K562 (cell line): ENCODE measurements at regions not wholly inside any gene's neighbourhood (a gene's known extent, or its start where the extent isn't known, plus 50 kb on each side); places are given as distances from the start of the nearest gene placed in this dataset.

Experiments used
- ATAC-seq: fragments of 200-7000 bp; cut with Tn5 transposase; 3 replicates; pipeline ENCODE4 v1.9.1; 2020; ENCODE audit warnings: moderate library complexity
- BruUV-seq: library from RNA; stranded (reverse); fragments of 400-500 nt; replicated peaks from 2 replicates; lab custom pipeline; 2021; lab: Mats Ljungman, UMichigan
- CTCF ChIA-PET: fragments of 300-600 bp; formaldehyde crosslinking; extraction: SDS; loops from one replicate; lab custom pipeline; 2021; ENCODE audit warnings: low intra/inter-chr PET ratio; lab: Yijun Ruan, JAX
- POLR2A ChIA-PET: fragments of 300-600, 350-650 bp; sonication (Branson Sonifier 250); formaldehyde crosslinking; extraction: SDS; loops from one replicate; lab custom pipeline; 2021; ENCODE audit warnings: antibody characterized with exemption, inconsistent platforms; lab: Yijun Ruan, JAX
- DNase-seq, 4 experiments: peaks; one replicate each; pipeline versions ENCODE4 v3.0.0 to v3.0.0-alpha.2; 2011 to 2018; ENCODE audit warnings: low spot score in 3 of 4, mixed read lengths in 3 of 4; ENCODE audit errors: extremely low read depth in 1 of 4
- FAIRE-seq: peaks from 2 replicates; lab custom pipeline; 2011; peaks lifted over from hg19 to GRCh38; lab: Jason Lieb, UNC
- H2AFZ ChIP-seq: 2 replicates; pipeline ENCODE4 v1.6.0; 2011; ENCODE audit warnings: low read depth, low read length, control low read depth, inconsistent platforms
- H3K27ac ChIP-seq: fragments of 200-600 bp; 3 replicates; pipeline ENCODE4 v1.8.0; 2011; ENCODE audit warnings: low read depth, mild to moderate bottlenecking, control low read depth, inconsistent platforms, low read length, moderate library complexity, mixed read lengths; ENCODE audit errors: extremely low read depth
- H3K27me3 ChIP-seq, 2 experiments: fragments of 300-600 bp in 1 of 2; 2 replicates in 1 of 2; 3 replicates in 1 of 2; pipeline versions ENCODE4 v1.6.0 to v1.8.0; 2011; ENCODE audit warnings: inconsistent platforms in 2 of 2, low read length in 2 of 2, mild to moderate bottlenecking in 1 of 2, mixed read lengths in 1 of 2, moderate library complexity in 1 of 2; ENCODE audit not compliant: control insufficient read depth in 2 of 2, insufficient read depth in 2 of 2
- H3K36me3 ChIP-seq: fragments of 300-600 bp; 3 replicates; pipeline ENCODE4 v1.8.0; 2011; ENCODE audit warnings: mild to moderate bottlenecking, low read length, inconsistent platforms; ENCODE audit not compliant: control insufficient read depth, insufficient read depth
- H3K4me1 ChIP-seq, 2 experiments: fragments of 200-600 bp in 1 of 2; replicated peaks in 1 of 2; 2 replicates in 1 of 2; 3 replicates in 1 of 2; pipeline versions ENCODE4 v1.5.1 to v1.8.0; 2011; ENCODE audit warnings: inconsistent platforms in 2 of 2, low read length in 2 of 2, mild to moderate bottlenecking in 1 of 2, mixed read lengths in 1 of 2, moderate library complexity in 1 of 2; ENCODE audit not compliant: control insufficient read depth in 2 of 2, insufficient read depth in 2 of 2
- H3K4me2 ChIP-seq: 2 replicates; pipeline ENCODE4 v1.6.1; 2011; ENCODE audit warnings: low read length, control low read depth, inconsistent platforms, mixed read lengths; ENCODE audit not compliant: insufficient read depth
- H3K4me3 ChIP-seq: fragments of 200-600 bp; sonication (generic), shearing (Covaris generic); 2 replicates; pipeline ENCODE4 v1.5.1; 2016; ENCODE audit warnings: control low read depth, inconsistent platforms
- H3K79me2 ChIP-seq: fragments of 200-600 bp; 3 replicates; pipeline ENCODE4 v1.8.0; 2011; ENCODE audit warnings: low read length, inconsistent platforms; ENCODE audit not compliant: control insufficient read depth, insufficient read depth
- H3K9ac ChIP-seq, 2 experiments: 2 replicates each; pipeline versions ENCODE4 v1.6.0 to v1.6.1; 2011; ENCODE audit warnings: low read depth in 2 of 2, low read length in 2 of 2, control low read depth in 1 of 2, inconsistent platforms in 1 of 2, mild to moderate bottlenecking in 1 of 2, mixed read lengths in 1 of 2; ENCODE audit not compliant: insufficient read depth in 1 of 2
- H3K9me1 ChIP-seq: one replicate; pipeline ENCODE4 v1.6.0; 2011; ENCODE audit warnings: inconsistent platforms, mild to moderate bottlenecking, low read length, moderate library complexity; ENCODE audit not compliant: control insufficient read depth, insufficient read depth
- H3K9me3 ChIP-seq: replicated peaks from 2 replicates; pipeline ENCODE4 v1.5.1; 2011; ENCODE audit warnings: low read depth, low read length, inconsistent platforms; ENCODE audit not compliant: control insufficient read depth, insufficient read depth
- H4K20me1 ChIP-seq: replicated peaks from 2 replicates; pipeline ENCODE4 v1.6.1; 2011; ENCODE audit warnings: low read length, inconsistent platforms, mixed read lengths; ENCODE audit not compliant: control insufficient read depth, insufficient read depth
- JUND ChIP-seq, 2 experiments: IDR thresholded peaks; 2 replicates in 1 of 2; 3 replicates in 1 of 2; pipeline ENCODE4 v1.6.1; 2011; ENCODE audit warnings: borderline replicate concordance in 2 of 2, low read depth in 2 of 2, low read length in 2 of 2, improper control_type of control experiment in 1 of 2, missing biosample characterization in 1 of 2, missing genetic modification characterization in 1 of 2, missing genetic modification reagents in 1 of 2
- ZNF23 ChIP-seq: fragments of 250-450 bp; sonication (Bioruptor Pico); IDR thresholded peaks from 2 replicates; pipeline ENCODE4 v1.4.0; 2020; ENCODE audit warnings: mild to moderate bottlenecking
- WGBS: fragments of 100-300 bp; shearing (Covaris generic); methylation state at CpG from one replicate; pipeline ENCODE4 v1.1.6; 2016; ENCODE audit warnings: low coverage, mixed read lengths; ENCODE audit not compliant: insufficient coverage; ENCODE audit errors: missing lambda C conversion rate; 5-methylcytosine and 5-hydroxymethylcytosine counted together
- in situ Hi-C: fragments of 300-500 bp; cut with MboI; formaldehyde crosslinking; loops from 4 replicates; pipeline ENCODE4 v1.15.0; 2018; ENCODE audit warnings: inconsistent platforms, mixed read lengths
- intact Hi-C: fragments of 100-400 bp; cut with micrococcal nuclease; formaldehyde crosslinking; loops from 2 replicates; pipeline ENCODE4 v1.14.2; 2022
- TF ChIP-seq, protein P1 (sequence below): fragments of 250-450 bp; sonication (Bioruptor Pico); IDR thresholded peaks from 2 replicates; pipeline ENCODE4 v1.5.0; 2021; ENCODE audit warnings: mild to moderate bottlenecking, moderate library complexity
- TF ChIP-seq, protein P2 (sequence below): fragments of 450-650 bp; IDR thresholded peaks from 2 replicates; pipeline ENCODE4 v1.6.1; 2018; ENCODE audit warnings: mild to moderate bottlenecking, low read depth; ENCODE audit not compliant: partially characterized antibody

DNA sequence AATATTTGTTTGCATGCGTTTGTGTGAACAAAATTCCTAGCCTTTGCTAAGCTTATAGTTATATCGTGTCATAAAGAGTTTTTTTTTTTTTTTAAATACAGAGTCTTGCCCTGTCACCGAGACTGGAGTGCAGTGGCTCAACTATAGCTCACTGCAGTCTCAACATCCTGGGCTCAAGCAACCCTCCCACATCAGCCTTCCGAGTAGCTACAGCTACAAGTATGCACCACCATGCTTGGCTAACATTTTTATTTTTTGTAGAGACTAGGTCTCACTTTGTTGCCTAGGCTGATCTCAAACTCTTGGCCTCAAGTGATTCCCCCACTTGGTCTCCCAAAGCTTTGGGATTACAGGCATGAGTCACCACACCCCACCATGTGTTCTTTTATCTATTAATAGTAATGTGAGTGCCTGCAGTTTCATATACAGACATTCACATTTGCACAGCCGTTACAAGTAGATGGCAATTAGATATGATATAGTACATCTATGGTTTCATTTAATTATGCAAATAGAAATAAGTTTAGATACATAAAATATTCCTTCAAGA is 848.6 kb downstream of the PDCD6IP start:
- FAIRE-seq = no peak

More for the DNA sequence above, 848.6 kb downstream of the PDCD6IP start:
- ChIA-PET CTCF (no interaction called here), POLR2A (no interaction called here)
- Histone ChIP-seq H3K9me1 (no peaks in the 10 kb centered on the region), H2AFZ (no peak overlapping the region), H3K9ac (no peak overlapping the region), H3K27me3 (no peaks in the 10 kb centered on the region), H3K36me3 (no peaks in the 10 kb centered on the region), H3K4me3 (no peak overlapping the region), H3K4me2 (no peak overlapping the region), H3K9me3 (no peaks in the 10 kb centered on the region), H3K79me2 (no peaks in the 10 kb centered on the region), H3K4me1 (no peaks in the 10 kb centered on the region), H3K27ac (no peak overlapping the region), H4K20me1 (no peaks in the 10 kb centered on the region)
- WGBS = under 1% methylated on average over 5 of the region's 5 CpGs
- DNase-seq (peak in 1 of 4 experiments; percentile 12), ATAC-seq (no peak)
- in situ Hi-C loops (no loop called here), intact Hi-C loops (no loop called here)
- no TSS peak for BruUV-seq
- TF ChIP-seq, protein P1, sequence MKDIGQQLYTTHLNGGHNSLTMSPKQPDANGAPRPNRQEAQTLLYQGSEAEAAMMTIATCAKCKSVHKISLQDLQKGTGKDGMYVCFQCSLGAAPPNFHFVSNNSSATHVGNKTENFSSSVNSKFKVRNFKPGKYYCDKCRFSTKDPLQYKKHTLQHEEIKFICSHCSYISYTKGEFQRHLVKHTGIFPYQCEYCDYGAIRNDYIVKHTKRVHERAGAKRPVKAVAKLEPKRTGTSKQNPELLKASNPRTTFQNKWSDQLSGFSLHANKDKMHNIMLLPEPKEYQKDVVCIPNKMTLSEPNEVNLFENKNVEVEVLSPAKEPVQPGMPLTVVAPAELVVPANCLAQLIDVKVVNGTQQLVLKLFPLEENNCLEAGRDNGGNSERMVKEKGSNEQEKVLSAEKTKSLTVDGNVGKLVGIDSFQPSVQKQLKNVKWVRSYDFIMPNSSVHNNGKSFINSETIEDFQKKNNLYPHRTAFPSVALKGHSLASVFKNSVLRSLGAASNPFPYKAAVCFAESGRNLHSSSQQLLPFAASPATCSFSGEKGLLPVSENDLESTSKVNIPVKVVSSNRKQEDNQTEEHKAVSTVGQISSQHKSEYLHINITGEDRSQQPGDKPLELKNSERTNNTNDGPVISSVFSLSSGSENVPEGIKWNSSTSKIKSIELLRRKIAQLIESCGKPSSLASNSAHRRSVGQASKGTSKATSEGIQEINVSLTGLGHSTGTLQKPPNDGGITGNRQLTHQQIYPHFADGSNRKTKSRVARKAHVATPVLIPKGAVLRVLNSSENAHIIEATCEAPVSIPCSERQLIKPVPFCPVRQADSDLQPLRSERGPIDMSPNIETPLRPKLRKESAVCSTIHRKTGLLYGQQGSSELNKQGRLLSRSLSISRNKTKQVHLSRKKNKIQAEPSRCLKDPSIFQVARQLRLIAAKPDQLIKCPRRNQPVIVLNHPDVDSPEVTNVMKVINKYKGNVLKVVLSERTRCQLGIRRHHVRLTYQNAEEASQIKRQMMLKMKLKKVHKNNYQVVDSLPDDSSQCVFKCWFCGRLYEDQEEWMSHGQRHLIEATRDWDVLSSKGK (CRISPR knock-in tag) = no peak
- TF ChIP-seq JUND (IDR thresholded peaks at IDR 0.05; ENCODE audit: borderline replicate concordance, low read depth, low read length) (no peak), JUND (tag; IDR thresholded peaks at IDR 0.05; ENCODE audit: borderline replicate concordance, low read depth, low read length) (0 out of 3 replicates have a peak, but pooled peaks have one; percentile 37), ZNF23 (CRISPR knock-in tag) (no peak)
- TF ChIP-seq, protein P2, sequence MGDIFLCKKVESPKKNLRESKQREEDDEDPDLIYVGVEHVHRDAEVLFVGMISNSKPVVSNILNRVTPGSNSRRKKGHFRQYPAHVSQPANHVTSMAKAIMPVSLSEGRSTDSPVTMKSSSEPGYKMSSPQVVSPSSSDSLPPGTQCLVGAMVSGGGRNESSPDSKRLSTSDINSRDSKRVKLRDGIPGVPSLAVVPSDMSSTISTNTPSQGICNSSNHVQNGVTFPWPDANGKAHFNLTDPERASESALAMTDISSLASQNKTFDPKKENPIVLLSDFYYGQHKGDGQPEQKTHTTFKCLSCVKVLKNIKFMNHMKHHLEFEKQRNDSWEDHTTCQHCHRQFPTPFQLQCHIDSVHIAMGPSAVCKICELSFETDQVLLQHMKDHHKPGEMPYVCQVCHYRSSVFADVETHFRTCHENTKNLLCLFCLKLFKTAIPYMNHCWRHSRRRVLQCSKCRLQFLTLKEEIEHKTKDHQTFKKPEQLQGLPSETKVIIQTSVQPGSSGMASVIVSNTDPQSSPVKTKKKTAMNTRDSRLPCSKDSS = no peak
